Stimulated activated CD4-positive, alpha-beta T cell treated with anti-CD3 and anti-CD28 coated beads, Interleukin-1b, Interleukin-23, amount 100 ng/mL, for 4 hours (primary cell): ENCODE measurements at regions not wholly inside any gene's neighbourhood (a gene's known extent, or its start where the extent isn't known, plus 50 kb on each side); places are given as distances from the start of the nearest gene placed in this dataset.
"Not testable (repeated sequence)": the region's sequence is repeated elsewhere in the genome, so short reads cannot be mapped to it uniquely, and the experiment has no call there.

Experiments
- DNase-seq, 2 donors: peaks; one replicate each; pipeline ENCODE4 v3.0.0-alpha.2; 2020; ENCODE audit warnings: low read depth in 2 of 2

GRCh38 chr16:16618963-16619465 lies 240.1 kb downstream of the NPIPA7 start:
- not testable (repeated sequence) for DNase-seq

DNA sequence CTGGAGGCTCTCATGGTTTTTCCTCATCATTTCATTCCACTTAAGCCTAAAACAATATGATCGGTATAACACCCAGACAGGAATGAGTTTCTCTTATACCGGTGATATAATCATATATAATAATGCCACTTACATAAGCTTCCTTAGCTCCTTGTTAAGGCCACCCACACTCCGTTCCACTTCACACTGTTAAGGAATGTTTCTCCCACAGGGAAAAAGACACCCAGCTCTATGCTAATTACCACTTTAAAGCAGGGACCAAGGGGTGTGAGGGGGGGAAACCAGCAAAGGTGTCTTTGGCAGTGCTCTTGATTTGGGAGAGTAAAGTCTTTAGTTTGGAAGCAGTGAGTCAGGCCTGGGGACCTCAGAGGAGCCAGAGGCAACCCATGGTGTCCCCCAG lies 245.4 kb downstream of the NPIPA7 start:
- DNase-seq: not testable (repeated sequence)

- DNase-seq: not testable (repeated sequence)
These were observed 246.2 kb downstream of the NPIPA7 start for GRCh38 chr16:16625140-16625539.

DNA sequence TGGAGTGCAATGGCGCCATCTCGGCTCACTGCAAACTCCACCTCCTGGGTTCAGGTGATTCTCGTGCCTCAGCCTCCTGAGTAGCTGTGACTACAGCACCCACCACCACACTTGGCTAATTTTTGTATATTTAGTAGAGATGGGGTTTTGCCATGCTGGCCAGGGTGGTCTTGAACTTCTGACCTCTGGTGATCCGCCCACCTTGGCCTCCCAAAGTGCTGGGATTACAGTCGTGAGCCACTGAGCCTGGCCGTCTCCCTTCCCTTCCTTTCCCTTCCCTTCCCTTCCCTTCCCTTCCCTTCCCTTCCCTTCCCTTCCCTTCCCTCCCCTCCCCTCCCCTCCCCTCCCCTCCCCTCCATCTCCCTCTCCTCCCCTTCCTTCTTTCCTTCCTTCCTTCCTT lies 248.9 kb downstream of the NPIPA7 start:
- DNase-seq: not testable (repeated sequence)

DNA sequence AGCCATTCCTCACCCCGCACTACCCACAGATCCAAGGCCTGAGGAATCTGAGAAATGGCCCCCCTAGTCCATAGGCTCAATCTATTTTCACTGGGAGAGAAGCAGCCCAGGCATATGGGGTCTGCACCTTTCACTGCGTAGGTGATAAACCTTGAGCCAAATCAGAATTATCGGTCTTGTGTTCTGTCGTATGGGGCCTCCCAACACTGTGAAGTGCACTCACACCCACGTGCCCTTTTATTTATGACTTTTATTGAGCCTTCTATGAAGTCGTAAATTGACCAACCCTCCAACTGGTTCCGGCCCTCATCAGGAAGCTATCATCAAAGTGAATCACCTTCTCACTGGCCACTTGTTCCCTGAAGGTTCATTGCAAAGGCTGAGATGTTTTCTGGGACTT lies 259.3 kb downstream of the NPIPA7 start:
- not testable (repeated sequence) for DNase-seq

DNA sequence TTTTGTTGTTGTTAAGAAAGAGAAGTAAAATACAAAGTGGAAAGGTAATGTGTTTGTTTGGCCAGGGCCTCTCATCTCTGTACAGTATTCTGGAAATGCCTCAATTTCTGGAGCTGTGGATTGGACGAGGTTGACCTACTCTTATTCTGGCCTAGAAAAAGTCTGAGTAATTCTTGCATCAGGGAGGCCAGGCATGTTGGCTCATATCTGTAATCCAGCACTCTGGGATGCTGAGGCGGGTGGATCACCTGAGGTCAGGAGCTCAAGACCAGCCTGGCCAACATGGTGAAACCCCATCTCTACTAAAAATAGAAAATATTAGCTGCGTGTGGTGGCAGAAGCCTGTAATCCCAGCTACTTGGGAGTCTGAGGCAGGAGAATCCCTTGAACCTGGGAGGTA lies 259.8 kb downstream of the NPIPA7 start:
- not testable (repeated sequence) for DNase-seq

DNA sequence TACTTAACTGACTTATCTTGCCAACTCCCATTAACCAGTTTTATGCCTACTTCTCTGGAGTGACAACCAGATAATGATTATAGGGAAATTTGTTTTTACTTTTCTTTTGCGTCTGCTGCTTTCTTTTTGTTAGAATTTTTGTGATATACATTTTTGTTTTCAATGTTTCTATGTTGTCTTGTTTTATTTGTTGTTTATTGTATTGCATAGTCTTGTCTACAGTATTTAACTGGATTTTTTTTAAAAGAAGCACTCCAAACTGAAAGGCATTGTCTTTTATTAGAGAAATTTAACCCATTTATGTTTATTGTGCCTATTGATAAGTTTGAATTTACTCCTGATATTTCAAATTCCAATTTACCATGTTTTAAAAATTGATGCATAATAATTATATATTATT lies 264.9 kb downstream of the NPIPA7 start:
- DNase-seq: not testable (repeated sequence)

DNA sequence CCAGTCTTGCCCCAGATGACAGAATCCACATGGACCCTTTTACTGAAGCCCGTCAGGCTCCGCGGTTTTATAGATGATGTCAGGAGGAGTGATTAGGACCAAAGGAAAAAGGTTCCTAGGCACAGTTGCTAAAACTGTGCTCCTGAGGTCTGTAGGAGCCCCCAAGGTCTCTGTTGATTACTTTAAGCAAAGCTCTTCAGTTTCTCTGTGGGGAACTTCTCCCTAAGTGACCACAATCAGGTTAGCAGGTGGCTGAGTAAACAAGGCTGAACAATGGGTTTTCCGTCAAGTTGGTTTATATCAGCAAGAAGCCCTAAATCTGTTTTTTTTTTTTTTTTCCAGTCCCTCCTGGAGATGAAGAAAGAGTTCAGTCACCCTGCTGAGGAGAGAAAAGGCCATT lies 269.1 kb downstream of the NPIPA7 start:
- not testable (repeated sequence) for DNase-seq

DNA sequence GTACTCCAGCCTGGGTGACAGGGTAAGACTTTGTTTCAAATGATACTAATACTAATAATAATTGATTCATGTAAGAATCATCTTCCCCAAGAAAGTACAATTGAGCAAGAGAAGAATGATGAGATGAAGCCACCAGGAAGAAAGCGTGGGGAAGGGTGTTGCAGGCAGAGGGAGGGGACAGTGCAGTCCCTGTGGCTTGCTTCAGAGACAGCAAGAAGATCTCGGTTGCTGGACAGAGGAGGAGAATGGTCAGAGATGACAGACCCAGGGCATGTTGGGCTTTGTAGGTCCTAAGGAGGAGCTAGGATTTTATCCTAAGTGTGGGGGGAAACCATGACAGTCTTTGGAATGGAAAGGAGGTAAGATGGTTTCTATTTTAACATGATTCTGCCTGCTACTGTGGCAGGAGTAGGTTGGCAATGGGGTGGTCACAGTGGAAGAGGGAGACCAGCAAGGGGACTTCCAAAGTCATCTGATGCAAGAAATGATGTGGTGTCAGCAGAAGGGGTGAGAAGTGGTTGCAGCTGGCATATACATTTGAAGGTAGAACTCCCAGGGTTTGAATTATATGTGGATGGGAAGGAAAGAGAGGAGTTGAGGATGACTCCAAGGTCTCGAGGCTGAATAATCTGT lies 293.4 kb downstream of the NPIPA7 start:
- not testable (repeated sequence) for DNase-seq

GRCh38 chr16:16674820-16675219 lies 295.9 kb downstream of the NPIPA7 start:
- DNase-seq: not testable (repeated sequence)

DNA sequence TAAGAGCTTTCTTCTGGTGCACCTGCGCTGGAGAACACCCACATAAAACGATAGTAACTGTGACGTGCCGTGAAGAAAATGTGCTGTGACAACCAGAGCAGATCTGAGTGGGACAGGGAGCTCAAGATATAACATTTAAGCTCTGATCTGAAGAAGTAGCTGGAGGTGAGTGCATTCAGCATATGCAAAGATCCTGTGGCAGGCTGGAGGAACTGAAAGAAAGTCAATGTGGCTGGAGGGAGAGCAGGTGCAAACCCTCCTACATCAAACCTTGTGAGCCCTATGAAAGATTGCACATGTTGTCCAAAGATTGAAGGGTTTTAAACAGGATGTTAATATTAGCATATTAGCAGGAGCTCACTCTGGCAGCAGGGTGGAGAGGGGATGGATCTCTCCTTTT lies 342.9 kb downstream of the NPIPA7 start:
- not testable (repeated sequence) for DNase-seq

GRCh38 chr16:16722666-16723065 lies 343.7 kb downstream of the NPIPA7 start:
- DNase-seq: not testable (repeated sequence)

DNA sequence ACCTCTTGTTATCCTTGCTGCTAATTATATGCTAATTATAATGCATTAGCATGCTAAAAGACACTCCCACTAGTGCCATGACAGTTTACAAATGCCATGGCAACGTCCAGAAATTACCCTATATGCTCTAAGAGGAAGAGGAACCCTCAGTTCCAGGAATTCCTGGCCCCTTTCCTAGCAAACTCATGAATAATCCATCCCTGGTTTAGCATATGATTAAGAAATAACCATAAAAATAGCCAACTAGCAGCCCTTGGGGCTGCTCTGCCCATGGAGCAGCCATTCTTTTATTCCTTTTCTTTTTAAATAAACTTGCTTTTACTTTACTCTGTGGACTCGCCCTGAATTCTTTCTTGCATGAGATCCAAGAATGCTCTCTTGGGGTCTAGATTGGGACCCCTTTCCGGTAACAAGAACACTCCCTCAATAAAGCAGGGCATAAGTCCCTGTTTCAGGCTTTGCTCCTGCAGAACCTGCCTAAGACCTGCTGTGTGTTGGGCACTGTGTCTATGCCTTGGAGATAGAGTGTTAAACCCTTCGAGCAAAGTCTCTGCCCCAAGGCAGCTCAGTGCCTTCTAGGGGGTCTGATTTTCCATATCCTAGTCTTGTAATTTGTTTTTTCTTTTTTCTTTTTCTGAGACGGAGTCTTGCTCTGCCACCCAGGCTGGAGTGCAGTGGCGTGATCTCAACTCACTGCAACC lies 345.0 kb downstream of the NPIPA7 start:
- not testable (repeated sequence) for DNase-seq

GRCh38 chr16:16727048-16727447 lies 348.1 kb downstream of the NPIPA7 start:
- DNase-seq: not testable (repeated sequence)

- DNase-seq: not testable (repeated sequence)
These were observed 363.6 kb downstream of the NPIPA7 start for GRCh38 chr16:16742573-16742972.

DNA sequence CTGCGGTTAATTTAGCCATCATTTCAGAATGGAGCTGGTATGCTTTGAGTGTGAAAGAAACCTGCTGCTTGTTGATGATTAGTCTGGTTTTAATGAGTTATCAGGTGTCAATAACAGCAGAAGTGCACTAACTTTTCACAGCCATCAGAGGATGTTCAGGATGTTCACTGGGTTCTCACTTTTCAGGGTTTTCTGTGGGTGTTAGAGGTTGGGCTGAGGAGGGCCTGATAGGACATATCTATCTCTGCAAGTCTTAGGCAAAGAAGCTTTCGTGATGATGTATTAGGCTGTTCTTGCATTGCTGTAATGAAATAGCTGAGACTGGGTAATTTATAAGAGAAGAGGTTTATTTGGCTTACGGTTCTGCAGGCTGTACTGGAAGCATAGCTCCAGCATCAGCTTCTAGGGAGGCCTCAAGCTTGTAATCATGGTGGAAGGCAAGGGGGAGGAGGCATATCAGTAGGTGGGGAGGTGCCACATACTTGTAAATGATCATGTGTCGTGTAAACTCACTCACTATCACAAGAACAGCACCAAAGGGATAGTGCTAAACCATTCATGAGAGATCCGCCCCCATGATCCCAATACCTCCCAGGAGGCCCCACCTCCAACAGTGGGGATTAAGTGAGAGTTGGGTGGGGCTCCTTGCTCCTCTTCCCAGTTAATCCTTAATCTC lies 376.2 kb downstream of the NPIPA7 start:
- not testable (repeated sequence) for DNase-seq

DNA sequence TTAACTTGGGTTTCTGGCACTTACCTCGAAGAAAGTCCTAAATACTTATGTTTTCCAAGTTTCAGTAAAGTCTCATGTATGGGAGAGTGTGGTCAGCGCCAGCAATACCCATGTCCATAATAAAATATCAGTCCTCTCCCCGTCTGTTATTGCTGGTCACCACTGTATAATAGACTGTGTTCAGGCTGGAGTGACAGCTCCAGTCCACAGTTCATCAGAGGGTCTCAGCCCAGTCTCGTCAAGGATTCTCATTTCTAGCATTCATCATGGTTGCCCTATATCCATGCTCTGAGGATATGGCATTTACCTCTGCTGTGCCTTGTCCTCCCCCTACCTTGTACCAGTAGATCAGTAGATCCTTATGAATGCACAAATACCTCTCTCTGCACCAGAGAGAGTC lies 384.5 kb downstream of the NPIPA7 start:
- DNase-seq: no peak

DNA sequence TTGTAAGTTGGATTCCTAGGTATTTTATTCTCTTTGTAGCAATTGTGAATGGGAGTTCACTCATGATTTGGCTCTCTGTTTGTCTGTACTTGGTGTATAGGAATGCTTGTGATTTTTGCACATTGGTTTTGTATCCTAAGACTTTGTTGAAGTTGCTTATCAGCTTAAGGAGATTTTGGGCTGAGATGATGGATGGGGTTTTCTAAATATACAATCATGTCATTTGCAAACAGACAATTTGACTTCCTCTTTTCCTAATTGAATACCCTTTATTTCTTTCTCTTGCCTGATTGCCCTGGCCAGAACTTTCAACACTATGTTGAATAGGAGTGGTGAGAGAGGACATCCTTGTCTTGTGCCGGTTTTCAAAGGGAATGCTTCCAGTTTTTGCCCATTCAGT lies 391.8 kb downstream of the NPIPA7 start:
- DNase-seq: not testable (repeated sequence)

GRCh38 chr16:16774389-16774788 lies 395.4 kb downstream of the NPIPA7 start:
- no peak for DNase-seq

- DNase-seq: no peak
These were observed 399.4 kb downstream of the NPIPA7 start for GRCh38 chr16:16778332-16778731.

DNA sequence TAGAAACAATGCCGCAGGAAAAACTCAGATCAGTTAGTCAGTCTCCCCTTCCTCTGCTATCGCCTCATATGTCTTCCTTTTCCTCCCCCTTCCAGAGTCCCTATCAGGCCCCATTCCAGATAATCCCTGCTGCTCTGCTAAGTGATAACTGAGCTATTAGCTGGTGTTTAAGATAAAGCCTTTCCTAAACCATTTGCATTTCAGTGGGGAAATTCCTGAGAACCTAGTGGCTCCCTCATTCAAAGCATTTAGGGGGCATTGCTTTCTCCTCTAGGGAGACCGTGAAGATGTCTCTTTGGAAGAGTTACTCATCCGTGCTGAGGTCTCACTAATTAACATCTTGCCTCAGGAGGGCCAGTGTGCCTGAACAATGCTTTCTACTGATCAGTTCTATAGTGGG lies 401.6 kb downstream of the NPIPA7 start:
- no peak for DNase-seq

- DNase-seq: no peak
These were observed 403.2 kb downstream of the NPIPA7 start for GRCh38 chr16:16782153-16782552.

GRCh38 chr16:16788004-16788403 lies 409.1 kb downstream of the NPIPA7 start:
- DNase-seq: no peak
